H1 (cell line): ENCODE measurements at regions not wholly inside any gene's neighbourhood (a gene's known extent, or its start where the extent isn't known, plus 50 kb on each side); places are given as distances from the start of the nearest gene placed in this dataset.

Experiments
- CTCF ChIA-PET: fragments of 300-600 bp; sonication (Branson Sonifier 250); formaldehyde crosslinking; loops from one replicate; lab custom pipeline; 2021; ENCODE audit not compliant: partially characterized antibody; lab: Charles Lee
- POLR2A ChIA-PET: fragments of 300-600 bp; sonication (Branson Sonifier 250); formaldehyde crosslinking; loops from one replicate; lab custom pipeline; 2021; ENCODE audit warnings: inconsistent platforms; ENCODE audit not compliant: partially characterized antibody; lab: Charles Lee
- DNase-seq, 2 experiments: peaks; one replicate each; pipeline versions ENCODE4 v3.0.0 to v3.0.0-alpha.2; 2010 to 2022; ENCODE audit warnings: low spot score in 2 of 2, low read depth in 1 of 2, mixed read lengths in 1 of 2
- FAIRE-seq: peaks from 2 replicates; lab custom pipeline; 2011; peaks lifted over from hg19 to GRCh38; lab: Jason Lieb, UNC
- H2AFZ ChIP-seq: 2 replicates; pipeline ENCODE4 v1.8.1; 2012; ENCODE audit warnings: low read length, inconsistent platforms
- H2AK5ac ChIP-seq: 2 replicates; pipeline ENCODE4 v1.6.1; 2013; ENCODE audit warnings: low read depth, low read length
- H2BK120ac ChIP-seq: replicated peaks from 2 replicates; pipeline ENCODE3; 2013; ENCODE audit warnings: low read depth, low read length, inconsistent platforms
- H2BK12ac ChIP-seq: 2 replicates; pipeline ENCODE4 v1.6.1; 2013; ENCODE audit warnings: low read depth, low read length
- H2BK15ac ChIP-seq: 2 replicates; pipeline ENCODE4 v1.6.1; 2013; ENCODE audit warnings: low read length
- H2BK20ac ChIP-seq: 2 replicates; pipeline ENCODE4 v1.6.1; 2013; ENCODE audit warnings: low read length
- H2BK5ac ChIP-seq: 2 replicates; pipeline ENCODE4 v1.6.1; 2013; ENCODE audit warnings: low read depth, low read length
- H3K14ac ChIP-seq: 2 replicates; pipeline ENCODE4 v1.6.1; 2013; ENCODE audit warnings: inconsistent platforms; ENCODE audit not compliant: insufficient read length
- H3K18ac ChIP-seq: 2 replicates; pipeline ENCODE4 v1.6.1; 2013; ENCODE audit warnings: low read length; ENCODE audit errors: extremely low read depth
- H3K23ac ChIP-seq: 2 replicates; pipeline ENCODE4 v1.6.1; 2013; ENCODE audit warnings: inconsistent platforms; ENCODE audit not compliant: insufficient read length
- H3K23me2 ChIP-seq: 2 replicates; pipeline ENCODE4 v1.6.1; 2013; ENCODE audit warnings: low read depth, low read length
- H3K27ac ChIP-seq: 2 replicates; pipeline ENCODE4 v1.6.1; 2011; ENCODE audit warnings: low read depth, low read length, inconsistent platforms
- H3K27me3 ChIP-seq, 4 experiments: replicated peaks in 1 of 4; 1 replicate in 1 of 4; 2 replicates in 3 of 4; pipeline versions ENCODE4 v1.6.1 to v1.8.1; 2011 to 2013; ENCODE audit warnings: low read length in 3 of 4, mild to moderate bottlenecking in 3 of 4, inconsistent platforms in 2 of 4, mixed read lengths in 2 of 4, moderate library complexity in 1 of 4; ENCODE audit not compliant: control insufficient read depth in 3 of 4, insufficient read depth in 3 of 4; ENCODE audit errors: extremely low read depth in 1 of 4
- H3K36me3 ChIP-seq, 4 experiments: 2 replicates each; pipeline versions ENCODE4 v1.6.1 to v1.8.1; 2011 to 2013; ENCODE audit warnings: mild to moderate bottlenecking in 4 of 4, low read length in 3 of 4, moderate library complexity in 2 of 4, control low read depth in 1 of 4, inconsistent platforms in 1 of 4; ENCODE audit not compliant: insufficient read depth in 4 of 4, control insufficient read depth in 2 of 4
- H3K4ac ChIP-seq: replicated peaks from 2 replicates; pipeline ENCODE3; 2013; ENCODE audit warnings: low read length, low read depth, mixed read lengths, inconsistent platforms; ENCODE audit not compliant: insufficient read length
- H3K4me1 ChIP-seq, 4 experiments: replicated peaks in 1 of 4; 1 replicate in 1 of 4; 2 replicates in 3 of 4; pipeline versions ENCODE4 v1.6.1 to v1.8.1; 2011 to 2013; ENCODE audit warnings: low read length in 3 of 4, inconsistent platforms in 2 of 4, mixed read lengths in 1 of 4; ENCODE audit not compliant: insufficient read depth in 4 of 4, control insufficient read depth in 3 of 4
- H3K4me2 ChIP-seq, 2 experiments: 2 replicates each; pipeline versions ENCODE4 v1.6.1 to v1.8.1; 2011 to 2013; ENCODE audit warnings: low read depth in 2 of 2, low read length in 2 of 2, control low read depth in 1 of 2, inconsistent platforms in 1 of 2, mild to moderate bottlenecking in 1 of 2; ENCODE audit not compliant: insufficient read depth in 1 of 2
- H3K4me3 ChIP-seq, 4 experiments: fragments of 200-600, 300-600 bp in 1 of 4; sonication (generic), shearing (Covaris generic), sonication (Bioruptor Twin) in 1 of 4; 2 replicates each; pipeline versions ENCODE4 v1.5.1 to v1.8.1; 2011 to 2016; ENCODE audit warnings: low read length in 4 of 4, low read depth in 3 of 4, control low read depth in 2 of 4, inconsistent platforms in 2 of 4, mild to moderate bottlenecking in 2 of 4, mixed read lengths in 1 of 4, moderate library complexity in 1 of 4; ENCODE audit not compliant: insufficient read depth in 2 of 4; ENCODE audit errors: extremely low read depth in 1 of 4
- H3K56ac ChIP-seq: replicated peaks from 2 replicates; pipeline ENCODE3; 2013; ENCODE audit warnings: low read depth, mild to moderate bottlenecking, mixed read lengths, low read length, inconsistent platforms; ENCODE audit not compliant: insufficient read length
- H3K79me1 ChIP-seq: 2 replicates; pipeline ENCODE4 v1.6.1; 2013; ENCODE audit warnings: low read depth, low read length, control low read depth
- H3K79me2 ChIP-seq, 2 experiments: 2 replicates each; pipeline versions ENCODE4 v1.6.1 to v1.8.1; 2012 to 2013; ENCODE audit warnings: low read length in 2 of 2, mild to moderate bottlenecking in 2 of 2, inconsistent platforms in 1 of 2; ENCODE audit not compliant: insufficient read depth in 2 of 2, control insufficient read depth in 1 of 2
- H3K9ac ChIP-seq, 4 experiments: replicated peaks in 1 of 4; 1 replicate in 1 of 4; 2 replicates in 3 of 4; pipeline versions ENCODE4 v1.6.1 to v1.8.1; 2011 to 2013; ENCODE audit warnings: low read depth in 3 of 4, low read length in 3 of 4, control low read depth in 2 of 4, mild to moderate bottlenecking in 2 of 4, moderate library complexity in 2 of 4, inconsistent platforms in 1 of 4; ENCODE audit errors: extremely low read depth in 1 of 4
- H3K9me3 ChIP-seq, 2 experiments: 2 replicates each; pipeline versions ENCODE4 v1.6.1 to v1.8.1; 2012 to 2013; ENCODE audit warnings: mild to moderate bottlenecking in 2 of 2, moderate library complexity in 2 of 2, control low read depth in 1 of 2, inconsistent platforms in 1 of 2, low read depth in 1 of 2, low read length in 1 of 2, mixed read lengths in 1 of 2; ENCODE audit not compliant: insufficient read depth in 2 of 2
- H4K20me1 ChIP-seq, 2 experiments: replicated peaks in 1 of 2; 2 replicates each; pipeline versions ENCODE3 to v1.8.1; 2011 to 2013; ENCODE audit warnings: inconsistent platforms in 2 of 2, low read length in 2 of 2, mild to moderate bottlenecking in 1 of 2; ENCODE audit not compliant: insufficient read depth in 2 of 2, control insufficient read depth in 1 of 2
- H4K5ac ChIP-seq: 2 replicates; pipeline ENCODE4 v1.6.1; 2013; ENCODE audit warnings: low read length, low read depth, mixed read lengths, inconsistent platforms; ENCODE audit not compliant: insufficient read length
- H4K8ac ChIP-seq: 2 replicates; pipeline ENCODE4 v1.8.0; 2013; ENCODE audit warnings: mild to moderate bottlenecking, moderate library complexity, low read length, inconsistent platforms; ENCODE audit not compliant: insufficient read depth; ENCODE audit errors: extremely low read depth
- H4K91ac ChIP-seq: replicated peaks from 2 replicates; pipeline ENCODE3; 2013; ENCODE audit warnings: low read length, mixed read lengths, inconsistent platforms; ENCODE audit not compliant: insufficient read length
- CREB1 ChIP-seq: IDR thresholded peaks from 2 replicates; pipeline ENCODE4 v1.6.1; 2012; ENCODE audit warnings: inconsistent platforms
- CTBP2 ChIP-seq: IDR thresholded peaks from 2 replicates; pipeline ENCODE4 v1.7.0; 2011; ENCODE audit warnings: borderline replicate concordance, mild to moderate bottlenecking, moderate library complexity, mixed read lengths, low read length; ENCODE audit not compliant: insufficient read depth, insufficient read length
- FOSL1 ChIP-seq: IDR thresholded peaks from 2 replicates; pipeline ENCODE4 v1.6.1; 2011; ENCODE audit warnings: mild to moderate bottlenecking, low read depth, low read length, moderate library complexity; ENCODE audit not compliant: insufficient read depth
- HDAC2 ChIP-seq, 2 experiments: fragments of 300-600 bp in 1 of 2; sonication (generic) in 1 of 2; IDR thresholded peaks; 2 replicates each; pipeline ENCODE4 v1.6.1; 2011 to 2012; ENCODE audit warnings: low read depth in 2 of 2, low read length in 2 of 2, mild to moderate bottlenecking in 2 of 2, moderate library complexity in 2 of 2, borderline replicate concordance in 1 of 2, inconsistent platforms in 1 of 2
- HDAC6 ChIP-seq: IDR thresholded peaks from one replicate; pipeline ENCODE4 v1.7.1; 2012; ENCODE audit warnings: low read depth, mild to moderate bottlenecking, inconsistent platforms, low read length, moderate library complexity
- POU5F1 ChIP-seq: IDR thresholded peaks from 2 replicates; pipeline ENCODE4 v1.6.1; 2011; ENCODE audit warnings: low read depth, mild to moderate bottlenecking, low read length, moderate library complexity
- RNF2 ChIP-seq: fragments of 200-900, 300-1000 bp; sonication (generic); IDR thresholded peaks from 2 replicates; pipeline ENCODE4 v1.7.1; 2016; ENCODE audit warnings: borderline replicate concordance, low read depth, mild to moderate bottlenecking, antibody characterized with exemption, low read length; ENCODE audit not compliant: poor library complexity, severe bottlenecking; ENCODE audit errors: missing control alignments
- TEAD4 ChIP-seq: IDR thresholded peaks from 2 replicates; pipeline ENCODE4 v1.6.1; 2012; ENCODE audit warnings: low read depth, low read length, inconsistent platforms, mixed read lengths
- WGBS, 2 experiments: shearing (Covaris generic) in 1 of 2; methylation state at CpG; one replicate each; pipeline versions ENCODE4 v1.1.6 to v1.1.7; 2013 to 2015; ENCODE audit warnings: low lambda C conversion rate in 2 of 2, mixed read lengths in 2 of 2, inconsistent platforms in 1 of 2, low coverage in 1 of 2, missing lambda C conversion rate in 1 of 2; ENCODE audit not compliant: insufficient replicate concordance in 2 of 2, insufficient coverage in 1 of 2, insufficient read length in 1 of 2; ENCODE audit errors: extremely low coverage in 1 of 2, missing lambda C conversion rate in 1 of 2; 5-methylcytosine and 5-hydroxymethylcytosine counted together
- TF ChIP-seq, protein P1 (sequence below), 3 experiments: IDR thresholded peaks; 1 replicate in 2 of 3; 2 replicates in 1 of 3; pipeline versions ENCODE4 v1.5.1 to v1.6.1; 2011; ENCODE audit warnings: low read length in 3 of 3, mild to moderate bottlenecking in 3 of 3, inconsistent platforms in 2 of 3, low read depth in 1 of 3, moderate library complexity in 1 of 3; ENCODE audit not compliant: insufficient read depth in 1 of 3; ENCODE audit errors: control extremely low read depth in 1 of 3

DNA sequence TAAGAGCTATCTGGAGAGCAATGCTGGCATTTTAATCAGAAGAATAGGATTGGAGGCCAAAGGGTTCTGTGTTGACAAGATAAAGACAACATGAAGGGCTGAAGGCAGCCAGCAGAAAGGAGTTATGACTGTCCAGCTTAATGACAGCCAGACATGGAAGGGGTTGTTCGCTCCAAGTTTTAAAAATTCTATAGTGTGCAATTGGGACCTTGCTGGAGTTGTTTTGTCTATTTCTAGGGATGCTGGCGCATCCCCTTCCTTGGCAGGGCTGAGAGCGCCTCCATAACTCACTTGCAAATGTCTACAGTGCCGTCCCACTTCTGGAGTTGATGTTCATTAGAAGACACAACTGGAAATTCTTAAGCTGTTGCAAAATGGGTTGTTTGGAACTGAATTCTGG, 200.7 kb downstream of the TLE3 start:
- Histone ChIP-seq H2BK12ac (no peak overlapping the region), H3K4ac (no peak overlapping the region), H3K14ac (no peak overlapping the region), H3K79me2 (no peaks in the 10 kb centered on the region), H4K8ac (no peak overlapping the region), H3K4me3 (no peak overlapping the region), H2BK120ac (no peak overlapping the region), H2BK15ac (no peak overlapping the region), H3K23me2 (no peaks in the 10 kb centered on the region), H3K79me1 (no peaks in the 10 kb centered on the region), H3K27me3 (no peaks in the 10 kb centered on the region), H3K23ac (no peak overlapping the region), H4K20me1 (no peaks in the 10 kb centered on the region), H2AK5ac (no peak overlapping the region), H3K4me1 (no peaks in the 10 kb centered on the region), H3K4me2 (no peak overlapping the region), H3K56ac (no peak overlapping the region), H3K9me3 (no peaks in the 10 kb centered on the region), H3K36me3 (no peaks in the 10 kb centered on the region), H2AFZ (no peak overlapping the region), H3K18ac (no peak overlapping the region), H3K9ac (no peak overlapping the region), H4K91ac (no peak overlapping the region), H3K27ac (no peak overlapping the region), H2BK20ac (no peak overlapping the region), H2BK5ac (no peak overlapping the region), H4K5ac (no peak overlapping the region)
- no peak for DNase-seq
- ChIA-PET POLR2A (no interaction called here), CTCF (interaction anchor here (1.0 to 1.6 kb wide), 6 partner anchors 13 to 347 kb away, joined by 3 to 5 read pairs (median 4); no protein-coding TSS in a partner anchor)
- WGBS, 2 experiments, result 88% methylated on average over 4 of the region's 4 CpGs; no CpG with 5 or more reads in 1 of the 2 experiments
- FAIRE-seq, result no peak
- TF ChIP-seq, protein P1, sequence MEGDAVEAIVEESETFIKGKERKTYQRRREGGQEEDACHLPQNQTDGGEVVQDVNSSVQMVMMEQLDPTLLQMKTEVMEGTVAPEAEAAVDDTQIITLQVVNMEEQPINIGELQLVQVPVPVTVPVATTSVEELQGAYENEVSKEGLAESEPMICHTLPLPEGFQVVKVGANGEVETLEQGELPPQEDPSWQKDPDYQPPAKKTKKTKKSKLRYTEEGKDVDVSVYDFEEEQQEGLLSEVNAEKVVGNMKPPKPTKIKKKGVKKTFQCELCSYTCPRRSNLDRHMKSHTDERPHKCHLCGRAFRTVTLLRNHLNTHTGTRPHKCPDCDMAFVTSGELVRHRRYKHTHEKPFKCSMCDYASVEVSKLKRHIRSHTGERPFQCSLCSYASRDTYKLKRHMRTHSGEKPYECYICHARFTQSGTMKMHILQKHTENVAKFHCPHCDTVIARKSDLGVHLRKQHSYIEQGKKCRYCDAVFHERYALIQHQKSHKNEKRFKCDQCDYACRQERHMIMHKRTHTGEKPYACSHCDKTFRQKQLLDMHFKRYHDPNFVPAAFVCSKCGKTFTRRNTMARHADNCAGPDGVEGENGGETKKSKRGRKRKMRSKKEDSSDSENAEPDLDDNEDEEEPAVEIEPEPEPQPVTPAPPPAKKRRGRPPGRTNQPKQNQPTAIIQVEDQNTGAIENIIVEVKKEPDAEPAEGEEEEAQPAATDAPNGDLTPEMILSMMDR (IDR thresholded peaks at IDR 0.05; ENCODE audit: control extremely low read depth in 1 of 3, insufficient read depth in 1 of 3, low read depth in 1 of 3, low read length in 3 of 3), result no peak
- no peak for TF ChIP-seq TEAD4
- TF ChIP-seq CREB1, result no peak
- no peak for TF ChIP-seq FOSL1
- no peak for TF ChIP-seq CTBP2
- TF ChIP-seq HDAC6, result no peak
- TF ChIP-seq HDAC2 (IDR thresholded peaks at IDR 0.05; ENCODE audit: borderline replicate concordance in 1 of 2, low read depth in 2 of 2, low read length in 2 of 2), result no peak
- no peak for TF ChIP-seq RNF2
- TF ChIP-seq POU5F1, result no peak
